T-helper 2 cell treated with Interferon-gamma antibody and Interleukin-4, amounts not matched to agents 5 μg/mL and 100 μg/mL, for 36 hours (primary cell): ENCODE measurements at regions not wholly inside any gene's neighbourhood (a gene's known extent, or its start where the extent isn't known, plus 50 kb on each side); places are given as distances from the start of the nearest gene placed in this dataset.

ENCODE experiments used
- DNase-seq: peaks from one replicate; pipeline ENCODE4 v3.0.0; 2021; ENCODE audit warnings: low spot score
- H3K27ac Mint-ChIP-seq: one replicate; pipeline ENCODE4 v1.8.0; 2021; ENCODE audit warnings: mild to moderate bottlenecking, mixed read lengths
- H3K27me3 Mint-ChIP-seq: one replicate; pipeline ENCODE4 v1.8.0; 2021; ENCODE audit warnings: low read depth, mixed read lengths
- H3K36me3 Mint-ChIP-seq: one replicate; pipeline ENCODE4 v1.8.0; 2021; ENCODE audit warnings: low read depth, mixed read lengths
- H3K4me1 Mint-ChIP-seq: one replicate; pipeline ENCODE4 v1.8.0; 2021; ENCODE audit warnings: low read depth, mixed read lengths
- H3K4me3 Mint-ChIP-seq: one replicate; pipeline ENCODE4 v1.8.0; 2022; ENCODE audit warnings: mild to moderate bottlenecking, moderate library complexity, mixed read lengths
- H3K9me3 Mint-ChIP-seq: one replicate; pipeline ENCODE4 v1.8.0; 2021; ENCODE audit warnings: mixed read lengths

DNA sequence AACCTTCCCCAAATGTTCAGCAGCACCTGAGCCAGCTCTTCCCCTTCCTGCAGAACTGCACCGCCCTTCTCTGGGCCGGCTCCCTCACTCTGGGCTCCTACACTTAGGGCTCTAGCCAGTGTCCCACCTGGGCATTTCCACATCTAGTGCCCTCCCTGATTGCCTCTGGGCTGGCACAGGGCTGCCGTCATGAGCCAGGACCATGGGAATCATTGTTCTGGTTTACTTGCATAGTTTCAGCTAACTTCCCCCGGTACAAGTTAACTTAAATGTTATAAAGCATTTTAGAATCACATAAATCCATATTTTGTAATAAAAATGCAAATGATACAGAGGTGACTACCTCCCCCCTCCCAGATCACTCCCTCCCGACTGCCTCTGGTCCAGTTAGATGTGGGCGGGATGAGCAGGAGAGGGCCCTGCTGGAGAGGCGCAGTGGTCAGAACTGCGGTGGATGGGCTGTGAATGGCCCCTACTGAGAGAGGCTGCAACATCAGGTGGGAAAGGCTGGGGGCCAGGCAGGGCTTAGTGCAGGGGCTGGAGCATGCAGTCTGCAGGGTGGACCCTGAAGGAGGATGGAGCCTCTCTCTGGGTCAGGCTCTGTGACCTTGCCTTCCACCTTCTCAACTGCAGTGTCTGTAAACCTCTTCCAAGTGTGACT lies 371.4 kb upstream of the C1orf174 start:
- Mint-ChIP-seq H3K4me3 (no peak overlapping the region), H3K36me3 (no peaks in the 10 kb centered on the region), H3K27ac (no peak overlapping the region), H3K9me3 (peaks cover 8% of the 10 kb centered on the region), H3K4me1 (peaks cover 6% of the 10 kb centered on the region), H3K27me3 (no peaks in the 10 kb centered on the region)
- DNase-seq, result no peak

DNA sequence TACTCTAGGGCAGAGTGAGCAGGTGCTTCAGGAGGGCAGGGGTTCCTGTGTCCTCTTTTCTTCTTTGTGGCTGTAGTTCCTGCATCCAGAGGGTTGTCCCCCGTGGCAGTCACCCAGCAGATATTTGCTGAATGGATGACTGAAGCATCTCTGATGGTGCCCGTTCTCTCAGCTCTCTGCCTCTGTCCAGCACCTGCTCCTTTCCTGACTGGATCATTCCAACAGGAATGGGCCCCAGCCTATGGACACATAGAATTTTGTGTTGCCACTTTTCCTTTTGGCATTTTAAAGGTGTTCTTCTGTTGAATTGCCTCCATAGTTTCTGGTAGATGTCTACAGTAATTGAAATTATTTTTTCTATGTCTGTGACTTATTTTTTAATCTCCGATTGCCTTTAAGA lies 372.5 kb upstream of the C1orf174 start:
- Mint-ChIP-seq H3K4me1 (peaks cover 2% of the 10 kb centered on the region), H3K36me3 (no peaks in the 10 kb centered on the region), H3K27me3 (no peaks in the 10 kb centered on the region), H3K9me3 (peaks cover 17% of the 10 kb centered on the region), H3K4me3 (no peak overlapping the region), H3K27ac (no peak overlapping the region)
- no peak for DNase-seq

DNA sequence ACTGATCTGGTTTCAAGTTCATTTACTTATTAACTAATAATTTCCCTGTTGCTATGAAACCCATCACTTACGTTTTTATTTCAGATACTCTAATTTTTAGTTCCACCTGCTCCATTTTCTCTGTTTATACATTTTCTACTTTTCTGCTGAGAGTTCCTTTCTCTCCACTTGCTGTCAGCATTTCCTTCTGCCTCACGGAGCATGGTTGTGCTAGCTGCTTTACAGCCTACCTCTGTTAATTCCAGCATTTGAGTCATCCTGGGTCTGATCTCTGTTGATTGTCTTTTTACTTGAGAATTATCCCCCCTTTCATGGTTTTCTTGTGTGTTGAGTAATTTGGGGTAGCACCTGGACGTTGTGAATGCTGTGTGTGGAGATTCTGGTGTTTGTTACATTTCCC lies 373.2 kb upstream of the C1orf174 start:
- DNase-seq, result no peak
- Mint-ChIP-seq H3K9me3 (peaks cover 20% of the 10 kb centered on the region), H3K36me3 (no peaks in the 10 kb centered on the region), H3K4me3 (no peak overlapping the region), H3K4me1 (no peaks in the 10 kb centered on the region), H3K27me3 (no peaks in the 10 kb centered on the region), H3K27ac (no peak overlapping the region)

DNA sequence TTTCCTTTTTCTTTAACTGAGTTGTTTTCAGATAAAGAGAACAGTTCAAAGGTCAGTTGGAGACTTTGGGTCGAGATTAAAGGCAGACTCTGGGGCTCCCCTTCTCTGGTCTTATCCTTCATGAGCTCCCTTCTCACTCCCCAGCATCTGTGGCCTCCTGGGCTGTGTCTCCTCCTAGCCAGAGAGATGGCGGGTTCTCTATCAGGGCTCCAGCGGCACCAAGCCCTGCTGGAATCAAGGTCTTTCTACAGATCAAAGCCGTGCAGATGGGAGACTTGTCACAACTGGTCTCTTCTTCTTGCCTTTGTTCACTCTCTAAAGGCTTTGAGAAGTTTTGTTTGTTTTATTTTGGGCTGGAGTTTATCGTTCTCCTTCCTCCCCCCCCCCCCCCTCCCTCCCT lies 373.7 kb upstream of the C1orf174 start:
- no peaks in the 10 kb centered on the region for H3K4me1 Mint-ChIP-seq
- H3K9me3 Mint-ChIP-seq, result peaks cover 20% of the 10 kb centered on the region
- no peak overlapping the region for H3K27ac Mint-ChIP-seq
- no peaks in the 10 kb centered on the region for H3K36me3 Mint-ChIP-seq
- no peak overlapping the region for H3K4me3 Mint-ChIP-seq
- no peak for DNase-seq
- H3K27me3 Mint-ChIP-seq, result no peaks in the 10 kb centered on the region

DNA sequence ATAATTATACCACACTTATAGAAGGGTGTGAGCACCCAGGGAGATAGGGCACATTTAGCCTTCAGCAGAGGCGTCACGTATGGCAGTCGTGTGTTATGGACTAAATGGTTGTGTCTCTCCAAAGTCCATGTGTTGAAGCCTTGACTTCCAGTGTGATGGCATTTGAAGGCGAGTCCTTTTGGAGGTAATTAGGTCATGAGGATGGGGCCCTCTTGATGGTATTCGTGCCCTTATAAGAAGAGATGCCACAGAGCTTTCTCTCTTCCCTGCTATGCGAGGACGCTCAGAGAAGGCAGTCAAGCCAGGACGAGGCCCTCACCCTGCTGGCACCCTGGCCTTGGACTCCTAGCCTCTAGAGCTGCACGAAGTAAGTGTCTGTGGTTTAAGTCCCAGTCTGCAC lies 375.0 kb upstream of the C1orf174 start:
- DNase-seq, result no peak
- Mint-ChIP-seq H3K4me1 (no peaks in the 10 kb centered on the region), H3K27ac (no peak overlapping the region), H3K9me3 (peaks cover 20% of the 10 kb centered on the region), H3K4me3 (no peak overlapping the region), H3K27me3 (no peaks in the 10 kb centered on the region), H3K36me3 (no peaks in the 10 kb centered on the region)

DNA sequence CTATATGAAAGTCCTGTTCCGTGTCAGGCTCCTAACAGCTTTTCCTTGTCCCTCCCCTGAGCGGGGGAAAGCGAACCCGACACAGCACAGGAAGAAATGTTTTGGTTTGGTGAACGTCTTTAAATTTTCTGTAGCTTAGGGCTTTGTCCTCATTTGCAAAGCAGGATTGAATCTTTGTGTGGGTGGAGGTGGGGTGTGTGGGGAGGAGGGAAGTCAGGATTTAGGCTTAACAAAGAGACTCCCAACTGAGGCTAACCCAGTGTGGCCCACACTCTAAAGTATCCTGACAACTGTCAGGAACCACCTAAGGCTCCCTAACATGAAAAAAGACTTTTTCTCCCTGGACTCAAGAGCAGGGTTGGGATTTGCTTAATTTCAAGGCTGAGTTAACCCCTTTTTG lies 376.2 kb upstream of the C1orf174 start:
- Mint-ChIP-seq H3K4me1 (no peaks in the 10 kb centered on the region), H3K9me3 (peaks cover 20% of the 10 kb centered on the region), H3K36me3 (no peaks in the 10 kb centered on the region), H3K27ac (no peak overlapping the region), H3K4me3 (no peak overlapping the region), H3K27me3 (no peaks in the 10 kb centered on the region)
- no peak for DNase-seq

DNA sequence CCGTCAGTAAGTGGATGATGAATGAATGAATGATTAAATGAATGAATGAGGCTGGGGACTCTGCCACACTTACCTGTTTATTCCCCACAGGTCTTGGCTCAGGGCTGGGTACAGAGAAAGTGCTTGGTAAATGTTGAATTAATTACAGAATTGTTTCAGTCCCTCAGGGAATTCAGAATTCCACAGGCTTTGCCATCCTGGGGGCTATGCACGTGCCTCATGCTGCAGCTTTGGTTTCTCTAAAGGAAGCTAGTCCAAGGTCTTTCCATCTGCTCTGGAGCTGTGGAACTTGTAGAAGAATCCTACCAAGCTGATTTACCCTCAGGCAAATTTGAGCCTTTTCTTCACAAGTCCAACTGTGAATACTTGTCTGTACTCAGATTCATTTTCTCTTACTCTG lies 376.8 kb upstream of the AJAP1 start:
- no peaks in the 10 kb centered on the region for H3K27me3 Mint-ChIP-seq
- peaks cover 20% of the 10 kb centered on the region for H3K9me3 Mint-ChIP-seq
- no peak overlapping the region for H3K27ac Mint-ChIP-seq
- H3K4me1 Mint-ChIP-seq, result no peaks in the 10 kb centered on the region
- no peak for DNase-seq
- no peaks in the 10 kb centered on the region for H3K36me3 Mint-ChIP-seq
- H3K4me3 Mint-ChIP-seq, result no peak overlapping the region

DNA sequence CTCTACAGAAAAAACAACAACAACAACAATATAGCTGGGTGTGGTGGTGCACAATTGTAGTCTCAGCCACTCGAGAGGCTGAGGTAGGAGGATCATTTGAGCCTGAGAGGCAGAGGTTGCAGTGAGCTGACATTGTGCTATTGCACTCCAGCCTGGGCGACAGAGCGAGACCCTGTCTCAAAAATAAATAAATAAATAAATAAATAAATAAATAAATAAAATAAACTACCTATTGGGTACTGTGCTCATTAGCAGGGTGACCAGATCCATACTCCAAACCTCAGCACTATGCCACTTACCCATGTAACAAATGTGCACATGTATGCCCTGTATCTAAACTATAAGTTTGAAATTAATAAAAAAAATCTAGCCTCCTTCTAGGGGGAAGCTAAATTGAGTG lies 369.4 kb upstream of the AJAP1 start:
- peaks cover 4% of the 10 kb centered on the region for H3K27me3 Mint-ChIP-seq
- H3K36me3 Mint-ChIP-seq, result no peaks in the 10 kb centered on the region
- no peak for DNase-seq
- no peak overlapping the region for H3K27ac Mint-ChIP-seq
- H3K4me1 Mint-ChIP-seq, result no peaks in the 10 kb centered on the region
- no peak overlapping the region for H3K4me3 Mint-ChIP-seq
- H3K9me3 Mint-ChIP-seq, result peaks cover 4% of the 10 kb centered on the region

DNA sequence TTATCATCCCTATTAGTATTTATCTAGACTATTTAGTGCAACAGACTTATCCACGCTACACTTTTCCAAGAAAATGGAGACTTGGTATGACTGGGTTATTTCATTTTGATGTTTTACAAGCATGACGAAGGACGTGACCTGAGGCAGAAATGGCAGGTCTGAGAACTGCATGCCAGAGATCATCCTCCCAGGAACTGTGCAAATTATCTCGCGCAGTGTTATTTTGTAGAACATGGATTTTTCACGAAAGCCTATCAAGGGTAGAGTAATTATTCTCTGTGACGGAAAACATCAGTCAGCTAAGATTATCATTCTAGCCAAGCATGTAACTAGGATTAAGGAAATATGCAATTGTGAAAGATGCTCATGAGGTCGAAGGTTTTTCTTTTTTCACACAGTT lies 361.5 kb upstream of the AJAP1 start:
- Mint-ChIP-seq H3K27me3 (peaks cover 4% of the 10 kb centered on the region), H3K36me3 (no peaks in the 10 kb centered on the region), H3K4me1 (no peaks in the 10 kb centered on the region), H3K27ac (no peak overlapping the region), H3K4me3 (no peak overlapping the region), H3K9me3 (peaks cover 21% of the 10 kb centered on the region)
- no peak for DNase-seq

DNA sequence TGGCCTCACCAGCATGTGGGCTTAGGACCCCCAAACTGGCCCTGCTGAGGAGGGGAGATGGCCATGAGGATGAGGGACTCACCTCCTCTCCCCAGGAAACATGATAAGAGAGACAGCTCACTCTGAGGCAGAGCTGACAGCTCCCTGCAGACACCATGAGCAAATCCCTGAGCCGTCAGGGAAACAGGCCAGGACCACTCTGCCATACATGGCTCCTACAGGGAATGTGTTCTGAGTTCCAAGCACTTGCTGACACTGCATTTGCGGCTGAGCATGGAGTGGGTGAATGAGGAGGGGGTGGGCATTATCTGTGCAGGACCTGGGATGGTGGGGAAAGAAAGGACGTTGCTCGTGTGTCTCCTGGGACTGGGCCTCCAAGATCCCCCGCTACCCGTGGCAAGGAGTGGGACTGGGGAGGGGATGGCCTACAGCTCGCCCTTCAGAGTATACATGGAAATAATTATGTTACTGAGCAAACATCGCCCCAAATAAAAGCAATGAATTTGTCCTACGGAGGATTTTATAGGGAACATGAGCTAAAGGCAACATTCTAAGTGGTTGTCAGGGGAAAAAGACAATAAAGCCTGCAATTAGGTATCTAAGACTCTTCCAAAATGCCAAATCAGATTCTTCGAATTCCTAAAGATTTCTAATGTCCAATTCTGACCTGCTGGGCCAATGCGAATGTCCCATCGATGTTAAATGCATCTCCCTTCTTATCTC lies 355.9 kb upstream of the AJAP1 start:
- Mint-ChIP-seq H3K27me3 (no peaks in the 10 kb centered on the region), H3K9me3 (peaks cover 24% of the 10 kb centered on the region), H3K27ac (no peak overlapping the region), H3K4me3 (no peak overlapping the region), H3K4me1 (no peaks in the 10 kb centered on the region), H3K36me3 (no peaks in the 10 kb centered on the region)
- no peak for DNase-seq

DNA sequence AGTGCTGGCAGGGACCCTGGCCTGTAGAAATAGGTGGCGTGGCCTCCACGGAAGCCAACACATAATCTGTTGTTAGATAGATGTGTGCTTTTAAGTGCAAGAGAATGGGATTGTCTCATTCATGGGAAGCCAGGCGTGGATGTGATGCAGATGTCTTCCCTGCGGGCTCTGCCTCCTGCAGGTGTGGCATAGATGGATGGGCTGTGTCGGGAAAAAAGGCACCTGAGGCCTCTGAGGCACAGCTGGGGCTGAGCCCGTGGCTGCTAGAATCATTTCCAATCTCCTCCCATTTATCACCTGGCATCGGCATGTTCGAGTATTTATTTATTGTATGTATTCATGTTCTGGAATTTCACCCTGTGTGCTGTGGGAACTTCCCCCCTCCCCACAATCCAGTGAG lies 353.4 kb upstream of the AJAP1 start:
- H3K4me1 Mint-ChIP-seq, result no peaks in the 10 kb centered on the region
- no peak overlapping the region for H3K4me3 Mint-ChIP-seq
- no peak overlapping the region for H3K27ac Mint-ChIP-seq
- H3K27me3 Mint-ChIP-seq, result no peaks in the 10 kb centered on the region
- H3K9me3 Mint-ChIP-seq, result peaks cover 25% of the 10 kb centered on the region
- no peaks in the 10 kb centered on the region for H3K36me3 Mint-ChIP-seq
- DNase-seq, result no peak

DNA sequence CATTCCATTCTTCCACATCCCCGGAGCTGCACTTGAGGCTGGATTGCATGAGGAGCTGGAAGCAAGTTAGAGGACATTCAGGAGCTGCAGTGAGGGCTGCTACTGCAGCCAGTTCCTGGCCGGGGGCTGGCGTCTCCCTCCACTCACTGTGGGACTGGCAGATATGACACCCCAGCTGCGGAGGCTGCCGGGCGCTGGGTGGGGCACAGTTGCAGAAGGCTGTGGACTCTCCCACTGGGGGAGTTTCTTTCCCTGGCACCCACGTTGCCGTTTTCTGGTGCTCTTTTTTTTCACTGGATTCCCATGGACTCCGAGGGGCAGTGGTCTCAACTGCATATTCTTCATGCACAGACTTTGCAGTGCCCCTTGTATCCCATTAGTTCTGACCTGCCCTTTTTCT lies 351.1 kb upstream of the AJAP1 start:
- H3K4me1 Mint-ChIP-seq, result no peaks in the 10 kb centered on the region
- no peaks in the 10 kb centered on the region for H3K27me3 Mint-ChIP-seq
- no peak for DNase-seq
- H3K4me3 Mint-ChIP-seq, result no peak overlapping the region
- H3K36me3 Mint-ChIP-seq, result no peaks in the 10 kb centered on the region
- H3K27ac Mint-ChIP-seq, result no peak overlapping the region
- peaks cover 9% of the 10 kb centered on the region for H3K9me3 Mint-ChIP-seq

DNA sequence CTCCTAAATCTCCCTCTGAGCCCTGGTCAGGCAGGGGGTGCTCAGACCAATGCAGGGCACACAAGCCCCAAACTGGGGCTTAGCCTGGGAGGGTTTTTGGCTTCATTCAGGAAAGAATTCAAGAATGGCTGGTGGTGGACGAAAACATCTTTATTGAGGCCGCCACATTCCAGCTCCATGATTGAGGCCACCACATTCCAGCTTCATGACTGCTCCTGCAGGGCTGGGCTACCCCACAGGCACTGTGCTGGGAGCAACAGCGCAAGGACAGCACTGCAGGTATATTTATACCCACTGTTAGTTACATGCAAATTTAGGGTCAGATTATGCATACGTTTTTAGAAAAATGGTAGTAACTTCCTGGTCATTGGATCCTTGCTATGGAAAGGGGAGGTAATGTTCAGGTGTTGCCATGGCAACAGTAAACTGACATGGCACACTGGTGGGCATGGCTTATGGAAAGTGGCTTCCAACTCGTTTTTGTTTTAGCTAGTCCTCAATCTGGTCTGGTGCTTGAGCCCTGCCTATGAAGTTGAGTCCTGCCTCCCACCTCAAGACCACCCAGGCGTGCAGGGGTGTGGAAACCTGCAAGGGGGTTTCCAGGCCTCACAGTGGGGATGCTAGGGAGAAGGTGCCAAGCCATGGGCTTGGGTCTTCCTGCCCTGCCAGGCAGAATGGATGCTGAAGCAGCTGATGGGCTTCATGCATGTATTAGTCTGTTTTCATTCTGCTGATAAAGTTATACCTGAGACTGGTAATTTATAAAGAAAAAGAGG lies 348.7 kb upstream of the AJAP1 start:
- H3K36me3 Mint-ChIP-seq, result no peaks in the 10 kb centered on the region
- H3K27ac Mint-ChIP-seq, result no peak overlapping the region
- no peaks in the 10 kb centered on the region for H3K4me1 Mint-ChIP-seq
- peaks cover 9% of the 10 kb centered on the region for H3K9me3 Mint-ChIP-seq
- no peak overlapping the region for H3K4me3 Mint-ChIP-seq
- no peaks in the 10 kb centered on the region for H3K27me3 Mint-ChIP-seq
- DNase-seq, result no peak
